Left ventricle myocardium inferior (tissue), 1 donor: ENCODE measurements at regions not wholly inside any gene's neighbourhood (a gene's known extent, or its start where the extent isn't known, plus 50 kb on each side); places are given as distances from the start of the nearest gene placed in this dataset.

Experiments
- DNase-seq: peaks from one replicate; pipeline ENCODE4 v3.0.0-alpha.2; 2020
- H3K27ac ChIP-seq: fragments of 200-600 bp; replicated peaks from 2 replicates; pipeline ENCODE4 v1.8.0; 2021
- H3K27me3 ChIP-seq: fragments of 200-600 bp; 2 replicates; pipeline ENCODE4 v1.8.0; 2021; ENCODE audit warnings: low read depth
- H3K36me3 ChIP-seq: fragments of 200-600 bp; 2 replicates; pipeline ENCODE4 v1.8.0; 2021
- H3K4me1 ChIP-seq: fragments of 200-600 bp; 2 replicates; pipeline ENCODE4 v1.8.0; 2021
- H3K4me3 ChIP-seq: fragments of 200-600 bp; 2 replicates; pipeline ENCODE4 v1.8.0; 2021; ENCODE audit warnings: mild to moderate bottlenecking, moderate library complexity
- H3K9me3 ChIP-seq: fragments of 200-600 bp; replicated peaks from 2 replicates; pipeline ENCODE4 v1.8.0; 2021
- intact Hi-C: fragments of 100-400 bp; cut with micrococcal nuclease; formaldehyde crosslinking; loops from one replicate; pipeline ENCODE4 v1.11.0; 2022
- TF ChIP-seq, protein P1 (sequence below): fragments of 200-600 bp; IDR thresholded peaks from 2 replicates; pipeline ENCODE4 v1.8.0; 2021; ENCODE audit warnings: antibody characterized with exemption, mild to moderate bottlenecking, borderline replicate concordance
- donor health status: DM: no; HTN: yes; CAD: no; lungs with severe emphysema.

GRCh38 chr18:10068766-10069567 lies 155.2 kb downstream of the VAPA start:
- TF ChIP-seq, protein P1, sequence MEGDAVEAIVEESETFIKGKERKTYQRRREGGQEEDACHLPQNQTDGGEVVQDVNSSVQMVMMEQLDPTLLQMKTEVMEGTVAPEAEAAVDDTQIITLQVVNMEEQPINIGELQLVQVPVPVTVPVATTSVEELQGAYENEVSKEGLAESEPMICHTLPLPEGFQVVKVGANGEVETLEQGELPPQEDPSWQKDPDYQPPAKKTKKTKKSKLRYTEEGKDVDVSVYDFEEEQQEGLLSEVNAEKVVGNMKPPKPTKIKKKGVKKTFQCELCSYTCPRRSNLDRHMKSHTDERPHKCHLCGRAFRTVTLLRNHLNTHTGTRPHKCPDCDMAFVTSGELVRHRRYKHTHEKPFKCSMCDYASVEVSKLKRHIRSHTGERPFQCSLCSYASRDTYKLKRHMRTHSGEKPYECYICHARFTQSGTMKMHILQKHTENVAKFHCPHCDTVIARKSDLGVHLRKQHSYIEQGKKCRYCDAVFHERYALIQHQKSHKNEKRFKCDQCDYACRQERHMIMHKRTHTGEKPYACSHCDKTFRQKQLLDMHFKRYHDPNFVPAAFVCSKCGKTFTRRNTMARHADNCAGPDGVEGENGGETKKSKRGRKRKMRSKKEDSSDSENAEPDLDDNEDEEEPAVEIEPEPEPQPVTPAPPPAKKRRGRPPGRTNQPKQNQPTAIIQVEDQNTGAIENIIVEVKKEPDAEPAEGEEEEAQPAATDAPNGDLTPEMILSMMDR = no peak
- no peaks in the 10 kb centered on the region for H3K9me3 ChIP-seq
- no peaks in the 10 kb centered on the region for H3K27me3 ChIP-seq
- H3K27ac ChIP-seq = no peak overlapping the region
- H3K36me3 ChIP-seq = no peaks in the 10 kb centered on the region
- peaks cover 2% of the 10 kb centered on the region for H3K4me1 ChIP-seq
- intact Hi-C loops = no loop called here
- no peak for DNase-seq
- H3K4me3 ChIP-seq = no peak overlapping the region

DNA sequence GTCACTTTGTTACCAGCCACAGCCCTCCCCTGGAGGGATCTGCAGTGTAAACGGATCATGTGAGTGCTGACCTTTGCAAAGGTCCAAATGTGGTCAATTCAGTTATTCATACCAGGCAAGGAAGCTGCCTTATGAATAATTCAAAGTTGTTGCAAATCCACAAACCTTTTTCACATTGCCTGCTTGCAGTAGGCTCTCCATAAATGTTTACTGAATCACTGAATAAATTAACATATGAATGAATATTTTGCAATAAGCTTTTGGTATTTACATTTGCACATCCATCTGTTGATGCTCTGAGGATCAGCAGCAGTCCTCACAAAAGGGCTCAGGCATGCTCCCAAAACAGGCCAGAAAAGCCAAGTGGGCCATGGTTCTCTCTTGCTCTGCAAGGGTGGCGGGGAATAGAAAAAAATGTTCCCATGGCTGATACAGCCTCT lies 156.8 kb downstream of the VAPA start:
- no peaks in the 10 kb centered on the region for H3K4me1 ChIP-seq
- TF ChIP-seq, protein P1 = no peak
- no peak overlapping the region for H3K27ac ChIP-seq
- H3K9me3 ChIP-seq = no peaks in the 10 kb centered on the region
- intact Hi-C loops = no loop called here
- H3K27me3 ChIP-seq = no peaks in the 10 kb centered on the region
- no peak for DNase-seq
- H3K36me3 ChIP-seq = no peaks in the 10 kb centered on the region
- H3K4me3 ChIP-seq = no peak overlapping the region

DNA sequence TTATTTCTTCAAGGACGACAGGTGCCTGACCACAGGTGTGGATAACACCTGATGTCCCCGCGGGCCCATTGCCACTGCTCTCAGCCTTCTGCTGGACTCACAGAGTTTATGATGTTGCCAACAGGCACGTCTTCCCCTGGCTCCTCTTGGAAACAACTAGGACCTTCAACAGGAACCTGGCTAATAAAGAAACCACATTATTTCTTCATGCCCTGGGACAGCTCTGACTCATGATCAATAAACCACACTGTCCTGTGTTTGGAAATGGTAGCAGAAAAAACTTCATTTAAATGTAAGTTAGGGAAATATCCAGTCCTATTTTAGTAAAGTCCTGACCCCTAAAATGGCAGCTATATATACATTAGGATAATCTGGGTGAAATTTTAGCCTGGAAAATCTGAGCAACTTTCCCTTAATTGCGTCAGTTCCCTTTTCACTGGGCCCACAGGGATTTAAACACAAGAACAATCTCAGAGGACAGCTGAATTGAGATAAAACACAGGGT lies 158.9 kb downstream of the VAPA start:
- Histone ChIP-seq H3K4me1 (no peaks in the 10 kb centered on the region), H3K27ac (no peak overlapping the region), H3K27me3 (no peaks in the 10 kb centered on the region), H3K4me3 (no peak overlapping the region), H3K36me3 (no peaks in the 10 kb centered on the region), H3K9me3 (no peaks in the 10 kb centered on the region)
- TF ChIP-seq, protein P1 = no peak
- intact Hi-C loops = no loop called here
- DNase-seq = no peak

- intact Hi-C loops = no loop called here
- Histone ChIP-seq H3K27me3 (no peaks in the 10 kb centered on the region), H3K4me1 (no peaks in the 10 kb centered on the region), H3K27ac (no peak overlapping the region), H3K4me3 (no peak overlapping the region), H3K36me3 (no peaks in the 10 kb centered on the region), H3K9me3 (no peaks in the 10 kb centered on the region)
- TF ChIP-seq, protein P1 = no peak
- no peak for DNase-seq
Observed at GRCh38 chr18:10074110-10074509, 160.3 kb downstream of the VAPA start.

- Histone ChIP-seq H3K9me3 (no peaks in the 10 kb centered on the region), H3K27ac (no peak overlapping the region), H3K27me3 (no peaks in the 10 kb centered on the region), H3K4me3 (no peak overlapping the region), H3K4me1 (no peaks in the 10 kb centered on the region), H3K36me3 (no peaks in the 10 kb centered on the region)
- no peak for DNase-seq
- TF ChIP-seq, protein P1 = no peak
- intact Hi-C loops = no loop called here
Observed at GRCh38 chr18:10074728-10075127, 160.9 kb downstream of the VAPA start.
